CD14-positive monocyte (primary cell): ENCODE measurements at regions not wholly inside any gene's neighbourhood (a gene's known extent, or its start where the extent isn't known, plus 50 kb on each side); places are given as distances from the start of the nearest gene placed in this dataset.

Experiments used
- DNase-seq, 3 donors: peaks; one replicate each; pipeline ENCODE4 v3.0.0-alpha.2; 2011 to 2022
- H2AFZ ChIP-seq: 2 replicates; pipeline ENCODE4 v1.6.0; 2012; ENCODE audit warnings: mild to moderate bottlenecking, low read depth, low read length, inconsistent platforms; ENCODE audit not compliant: insufficient read depth, poor library complexity, severe bottlenecking
- H3K27ac ChIP-seq, 2 donors: 1 replicate in 1 of 2; 2 replicates in 1 of 2; pipeline ENCODE4 v1.5.1; 2012 to 2013; ENCODE audit warnings: low read length in 2 of 2, control low read depth in 1 of 2, inconsistent platforms in 1 of 2, low read depth in 1 of 2, mild to moderate bottlenecking in 1 of 2
- H3K27me3 ChIP-seq, 2 donors: one replicate each; pipeline versions ENCODE4 v1.6.0 to v1.6.1; 2011 to 2013; ENCODE audit warnings: low read length in 2 of 2; ENCODE audit not compliant: control insufficient read depth in 2 of 2, insufficient read depth in 2 of 2
- H3K36me3 ChIP-seq, 2 donors: replicated peaks in 1 of 2; 1 replicate in 1 of 2; 2 replicates in 1 of 2; pipeline versions ENCODE4 v1.5.1 to v1.6.1; 2012 to 2013; ENCODE audit warnings: low read length in 2 of 2, control low read depth in 1 of 2, inconsistent platforms in 1 of 2, mild to moderate bottlenecking in 1 of 2; ENCODE audit not compliant: insufficient read depth in 2 of 2, control insufficient read depth in 1 of 2
- H3K4me1 ChIP-seq, 2 donors: 1 replicate in 1 of 2; 2 replicates in 1 of 2; pipeline versions ENCODE4 v1.5.1 to v1.6.1; 2012 to 2013; ENCODE audit warnings: low read length in 2 of 2, control low read depth in 1 of 2, inconsistent platforms in 1 of 2, mild to moderate bottlenecking in 1 of 2, moderate library complexity in 1 of 2; ENCODE audit not compliant: insufficient read depth in 2 of 2, control insufficient read depth in 1 of 2
- H3K4me2 ChIP-seq: replicated peaks from 2 replicates; pipeline ENCODE3; 2012; ENCODE audit warnings: low read length, moderate library complexity, mild to moderate bottlenecking; ENCODE audit not compliant: poor library complexity, severe bottlenecking; ENCODE audit errors: extremely low read depth
- H3K4me3 ChIP-seq, 3 experiments: fragments of 200-600 bp in 1 of 3; sonication (generic) in 1 of 3; replicated peaks in 1 of 3; 1 replicate in 2 of 3; 2 replicates in 1 of 3; pipeline ENCODE4 v1.5.1; 2011 to 2013; ENCODE audit warnings: low read length in 3 of 3, mild to moderate bottlenecking in 3 of 3, control low read depth in 2 of 3, low read depth in 2 of 3, inconsistent platforms in 1 of 3, moderate library complexity in 1 of 3
- H3K79me2 ChIP-seq: 2 replicates; pipeline ENCODE4 v1.6.0; 2012; ENCODE audit warnings: mild to moderate bottlenecking, control low read depth, inconsistent platforms, low read length, moderate library complexity; ENCODE audit not compliant: insufficient read depth
- H3K9ac ChIP-seq: 2 replicates; pipeline ENCODE4 v1.6.0; 2017; ENCODE audit warnings: low read length, mild to moderate bottlenecking; ENCODE audit not compliant: insufficient read depth, poor library complexity, severe bottlenecking
- H3K9me3 ChIP-seq, 2 donors: replicated peaks in 1 of 2; 1 replicate in 1 of 2; 2 replicates in 1 of 2; pipeline versions ENCODE4 v1.5.1 to v1.6.1; 2012 to 2013; ENCODE audit warnings: low read length in 2 of 2, control low read depth in 1 of 2; ENCODE audit not compliant: control insufficient read depth in 1 of 2, insufficient read depth in 1 of 2
- H4K20me1 ChIP-seq: 2 replicates; pipeline ENCODE4 v1.6.0; 2012; ENCODE audit warnings: mild to moderate bottlenecking, low read length, control low read depth, moderate library complexity; ENCODE audit not compliant: insufficient read depth
- H3K27ac Mint-ChIP-seq, 7 donors: one replicate each; pipeline ENCODE4 v1.8.0; 2020; ENCODE audit warnings: mild to moderate bottlenecking in 7 of 7, mixed read lengths in 7 of 7, moderate library complexity in 6 of 7, inconsistent platforms in 2 of 7
- H3K27me3 Mint-ChIP-seq, 3 donors: one replicate each; pipeline ENCODE4 v1.8.0; 2021 to 2022; ENCODE audit warnings: low read depth in 3 of 3, mild to moderate bottlenecking in 3 of 3, mixed read lengths in 3 of 3, moderate library complexity in 3 of 3, inconsistent platforms in 1 of 3
- H3K36me3 Mint-ChIP-seq, 2 donors: one replicate each; pipeline ENCODE4 v1.8.0; 2020; ENCODE audit warnings: mixed read lengths in 2 of 2, inconsistent platforms in 1 of 2, mild to moderate bottlenecking in 1 of 2
- H3K4me1 Mint-ChIP-seq: one replicate; pipeline ENCODE4 v1.8.0; 2020; ENCODE audit warnings: mild to moderate bottlenecking, mixed read lengths
- H3K4me3 Mint-ChIP-seq, 2 donors: one replicate each; pipeline ENCODE4 v1.8.0; 2020; ENCODE audit warnings: mild to moderate bottlenecking in 2 of 2, mixed read lengths in 2 of 2, moderate library complexity in 1 of 2
- H3K9me3 Mint-ChIP-seq, 7 donors: one replicate each; pipeline ENCODE4 v1.8.0; 2020 to 2022; ENCODE audit warnings: mixed read lengths in 7 of 7, mild to moderate bottlenecking in 6 of 7, moderate library complexity in 6 of 7, inconsistent platforms in 2 of 7
- WGBS: methylation state at CpG from one replicate; pipeline ENCODE4 v1.1.5; 2013; ENCODE audit warnings: missing lambda C conversion rate; ENCODE audit not compliant: insufficient coverage; 5-methylcytosine and 5-hydroxymethylcytosine counted together
- intact Hi-C, 2 donors: fragments of 100-400 bp; cut with micrococcal nuclease; formaldehyde crosslinking; loops; one replicate each; pipeline versions ENCODE4 v1.15.0 to v1.15.1; 2023
- TF ChIP-seq, protein P1 (sequence below): fragments of 200-600 bp; IDR thresholded peaks from one replicate; pipeline ENCODE4 v1.8.0; 2022; ENCODE audit warnings: antibody characterized with exemption, mild to moderate bottlenecking

- H3K4me1 ChIP-seq: peaks cover 7 to 8% of the 10 kb centered on the region in 2 donors
- no peak overlapping the region for H3K4me2 ChIP-seq
- TF ChIP-seq, protein P1, sequence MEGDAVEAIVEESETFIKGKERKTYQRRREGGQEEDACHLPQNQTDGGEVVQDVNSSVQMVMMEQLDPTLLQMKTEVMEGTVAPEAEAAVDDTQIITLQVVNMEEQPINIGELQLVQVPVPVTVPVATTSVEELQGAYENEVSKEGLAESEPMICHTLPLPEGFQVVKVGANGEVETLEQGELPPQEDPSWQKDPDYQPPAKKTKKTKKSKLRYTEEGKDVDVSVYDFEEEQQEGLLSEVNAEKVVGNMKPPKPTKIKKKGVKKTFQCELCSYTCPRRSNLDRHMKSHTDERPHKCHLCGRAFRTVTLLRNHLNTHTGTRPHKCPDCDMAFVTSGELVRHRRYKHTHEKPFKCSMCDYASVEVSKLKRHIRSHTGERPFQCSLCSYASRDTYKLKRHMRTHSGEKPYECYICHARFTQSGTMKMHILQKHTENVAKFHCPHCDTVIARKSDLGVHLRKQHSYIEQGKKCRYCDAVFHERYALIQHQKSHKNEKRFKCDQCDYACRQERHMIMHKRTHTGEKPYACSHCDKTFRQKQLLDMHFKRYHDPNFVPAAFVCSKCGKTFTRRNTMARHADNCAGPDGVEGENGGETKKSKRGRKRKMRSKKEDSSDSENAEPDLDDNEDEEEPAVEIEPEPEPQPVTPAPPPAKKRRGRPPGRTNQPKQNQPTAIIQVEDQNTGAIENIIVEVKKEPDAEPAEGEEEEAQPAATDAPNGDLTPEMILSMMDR: no peak
- peaks cover 7 to 11% of the 10 kb centered on the region in 2 donors for H3K9me3 ChIP-seq
- no peak overlapping the region for H3K27ac ChIP-seq
- intact Hi-C loops: no loop called here
- Mint-ChIP-seq H3K27ac (peak overlapping the region in 1 of 7 donors; percentile 6), H3K4me3 (no peak overlapping the region), H3K36me3 (no peaks in the 10 kb centered on the region), H3K9me3 (peaks cover 6 to 28% (median 14%) of the 10 kb centered on the region in 7 donors), H3K4me1 (peaks cover 11% of the 10 kb centered on the region), H3K27me3 (peaks cover 2 to 4% (median 3%) of the 10 kb centered on the region in 3 donors)
- no peak overlapping the region for H3K9ac ChIP-seq
- no peaks in the 10 kb centered on the region for H3K36me3 ChIP-seq
- H4K20me1 ChIP-seq: no peaks in the 10 kb centered on the region
- no peaks in the 10 kb centered on the region for H3K79me2 ChIP-seq
- 5% methylated on average over 7 of the region's 7 CpGs for WGBS
- H3K27me3 ChIP-seq: no peaks in the 10 kb centered on the region
- H2AFZ ChIP-seq: no peak overlapping the region
- no peak overlapping the region for H3K4me3 ChIP-seq
- no peak for DNase-seq
Observed at GRCh38 chr10:78830976-78831375, 237.8 kb upstream of the ZMIZ1 start.

- Mint-ChIP-seq H3K27me3 (peaks cover 2 to 4% (median 3%) of the 10 kb centered on the region in 3 donors), H3K9me3 (peaks cover 6 to 28% (median 14%) of the 10 kb centered on the region in 7 donors), H3K36me3 (no peaks in the 10 kb centered on the region), H3K27ac (no peak overlapping the region), H3K4me1 (peaks cover 11% of the 10 kb centered on the region), H3K4me3 (no peak overlapping the region)
- peaks cover 7 to 8% of the 10 kb centered on the region in 2 donors for H3K4me1 ChIP-seq
- H3K4me2 ChIP-seq: no peak overlapping the region
- no peak for DNase-seq
- intact Hi-C loops: no loop called here
- no peak overlapping the region for H3K9ac ChIP-seq
- no peaks in the 10 kb centered on the region for H3K36me3 ChIP-seq
- no peak overlapping the region for H2AFZ ChIP-seq
- 90% methylated on average over 7 of the region's 8 CpGs for WGBS
- no peaks in the 10 kb centered on the region for H4K20me1 ChIP-seq
- H3K9me3 ChIP-seq: peaks cover 7 to 11% of the 10 kb centered on the region in 2 donors
- no peak overlapping the region for H3K4me3 ChIP-seq
- TF ChIP-seq, protein P1: no peak
- no peak overlapping the region for H3K27ac ChIP-seq
- H3K79me2 ChIP-seq: no peaks in the 10 kb centered on the region
- no peaks in the 10 kb centered on the region for H3K27me3 ChIP-seq
Observed at GRCh38 chr10:78831461-78831860, 237.3 kb upstream of the ZMIZ1 start.
